ENCODE measurements at regions not wholly inside any gene's neighbourhood (a gene's known extent, or its start where the extent isn't known, plus 50 kb on each side); places are given as distances from the start of the nearest gene placed in this dataset.
"Not testable (repeated sequence)": the region's sequence is repeated elsewhere in the genome, so short reads cannot be mapped to it uniquely, and the experiment has no call there.

GRCh38 chr17:16845098-16845497 is 126.8 kb downstream of the TNFRSF13B start:
- in situ Hi-C loops (cut with HindIII; ENCODE audit: low sequenced_read_pairs), result not testable (repeated sequence)

DNA sequence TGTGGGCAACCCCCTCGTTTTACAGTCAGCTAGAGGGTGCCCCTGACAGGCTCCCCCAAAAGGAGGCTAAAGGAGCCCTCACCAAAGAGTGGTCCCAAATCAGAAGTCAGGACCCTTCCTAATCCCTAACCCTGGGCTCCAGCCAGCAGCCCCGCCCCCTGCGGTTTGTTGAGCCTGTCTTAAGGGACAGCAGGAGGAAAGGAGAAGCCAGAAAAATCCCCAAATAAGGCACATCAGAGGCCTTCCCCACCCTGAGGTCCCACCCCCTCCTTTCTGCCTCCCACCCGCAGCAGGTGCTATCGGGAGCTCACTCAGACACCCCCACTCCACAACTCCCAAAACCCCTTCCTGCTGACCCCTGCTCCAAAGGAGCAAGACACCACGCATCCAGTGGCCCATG is 127.2 kb downstream of the TNFRSF13B start:
- in situ Hi-C loops (cut with HindIII; ENCODE audit: low sequenced_read_pairs), result not testable (repeated sequence)

- in situ Hi-C loops (cut with HindIII; ENCODE audit: low sequenced_read_pairs), result not testable (repeated sequence)
These were observed 128.4 kb downstream of the TNFRSF13B start for GRCh38 chr17:16843511-16843910.

DNA sequence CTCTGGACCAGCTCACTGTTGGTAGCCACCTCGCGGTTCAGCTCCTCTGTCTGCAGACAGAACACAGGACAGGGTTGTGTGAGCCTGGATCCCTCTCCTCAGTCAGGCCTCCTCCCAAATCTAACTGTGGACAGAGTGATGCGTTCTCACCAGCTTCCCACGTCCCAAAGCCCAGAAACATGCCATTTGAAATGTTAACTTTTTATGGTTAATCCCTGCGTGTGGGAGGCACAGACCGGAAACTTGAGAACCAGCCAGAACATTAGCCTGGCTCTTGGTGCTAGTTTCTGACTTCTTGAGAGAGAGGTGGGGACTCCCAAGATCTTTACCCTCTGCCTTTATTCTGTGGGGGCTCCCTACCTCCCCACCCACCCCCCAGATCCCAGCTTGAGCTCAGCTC is 129.6 kb downstream of the TNFRSF13B start:
- in situ Hi-C loops (cut with HindIII; ENCODE audit: low sequenced_read_pairs), result not testable (repeated sequence)

GRCh38 chr17:16841896-16842295 is 130.0 kb downstream of the TNFRSF13B start:
- in situ Hi-C loops (cut with HindIII; ENCODE audit: low sequenced_read_pairs), result not testable (repeated sequence)

DNA sequence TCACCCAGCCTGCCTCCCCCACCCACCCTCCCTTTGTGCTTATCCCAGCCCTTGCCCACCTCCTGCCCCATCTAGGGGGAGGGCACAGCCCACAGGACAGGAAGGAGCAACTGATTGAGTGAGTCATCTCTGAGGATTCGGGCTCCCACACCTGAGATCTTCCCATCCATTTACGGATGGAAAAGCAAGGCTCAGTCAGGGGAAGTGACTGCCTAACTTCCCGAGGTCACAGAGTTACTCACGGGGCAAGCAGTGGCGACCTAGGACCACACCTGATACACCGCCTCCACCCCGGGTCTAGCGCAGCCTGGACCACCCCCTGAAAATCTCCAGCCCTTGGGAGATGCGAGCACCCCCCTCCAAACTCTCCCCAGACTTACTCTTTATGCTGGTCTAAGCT is 131.7 kb downstream of the TNFRSF13B start:
- in situ Hi-C loops (cut with HindIII; ENCODE audit: low sequenced_read_pairs), result not testable (repeated sequence)

GRCh38 chr17:16839242-16840175 is 132.4 kb downstream of the TNFRSF13B start:
- in situ Hi-C loops (cut with HindIII; ENCODE audit: low sequenced_read_pairs), result not testable (repeated sequence)

GRCh38 chr17:16838795-16839194 is 133.1 kb downstream of the TNFRSF13B start:
- in situ Hi-C loops (cut with HindIII; ENCODE audit: low sequenced_read_pairs), result not testable (repeated sequence)

DNA sequence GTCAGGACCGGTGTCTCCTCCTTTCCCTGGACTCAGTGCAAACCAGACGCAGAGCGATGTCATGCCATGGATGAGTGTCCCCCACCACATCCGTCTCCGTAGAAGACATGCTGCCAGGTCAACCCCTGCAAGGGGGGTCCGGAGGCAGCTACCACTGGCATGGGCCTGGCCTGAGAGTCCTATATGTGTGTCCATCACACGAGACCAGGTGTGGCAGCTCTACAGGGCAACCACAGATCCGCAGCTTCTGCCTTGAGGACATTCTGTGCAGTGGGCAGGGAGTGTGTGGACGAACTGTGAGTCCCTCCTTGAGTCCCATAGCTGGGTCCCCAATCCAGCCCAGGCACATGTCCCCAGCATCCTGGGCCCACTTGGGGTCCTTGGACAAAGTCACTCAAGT is 133.6 kb downstream of the TNFRSF13B start:
- in situ Hi-C loops (cut with HindIII; ENCODE audit: low sequenced_read_pairs), result not testable (repeated sequence)

DNA sequence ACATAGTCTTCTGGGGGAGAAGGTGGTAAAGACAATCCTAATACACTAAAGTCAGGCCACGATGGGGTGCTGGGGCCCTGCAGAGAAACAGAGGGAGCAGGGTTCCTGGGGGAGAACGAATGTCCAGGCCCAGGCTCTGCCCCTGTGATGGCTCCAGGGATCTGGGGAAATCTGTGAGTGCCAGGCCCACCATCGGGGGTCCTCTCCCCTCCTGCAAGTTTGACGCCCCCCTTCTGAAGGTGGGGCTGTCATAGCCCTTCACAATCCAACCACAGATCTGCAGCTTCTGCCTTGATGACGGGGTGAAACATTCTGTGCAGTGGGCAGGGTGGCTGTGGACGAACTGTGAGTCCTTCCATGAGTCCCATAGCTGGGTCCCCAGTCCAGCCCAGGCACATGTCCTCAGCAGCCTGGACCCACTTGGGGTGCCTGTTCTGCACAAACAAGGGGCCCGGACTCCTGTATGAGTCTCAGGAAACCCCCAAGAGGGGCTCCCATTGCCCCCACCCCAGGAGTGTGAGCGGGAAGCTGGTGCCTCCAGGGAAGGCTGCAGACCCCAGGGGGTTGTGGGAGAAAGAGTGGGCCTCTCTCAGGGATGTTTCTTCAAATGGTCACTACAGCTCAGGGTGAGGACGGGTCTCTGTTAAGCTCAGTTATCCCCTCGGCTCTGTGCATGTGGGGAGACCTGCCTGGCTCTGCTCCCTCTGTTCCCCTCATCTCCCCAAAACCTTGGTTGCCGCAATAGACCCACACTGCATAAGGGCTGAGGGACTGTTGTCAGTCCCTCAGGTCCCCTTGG is 134.3 kb downstream of the TNFRSF13B start:
- in situ Hi-C loops (cut with HindIII; ENCODE audit: low sequenced_read_pairs), result not testable (repeated sequence)

DNA sequence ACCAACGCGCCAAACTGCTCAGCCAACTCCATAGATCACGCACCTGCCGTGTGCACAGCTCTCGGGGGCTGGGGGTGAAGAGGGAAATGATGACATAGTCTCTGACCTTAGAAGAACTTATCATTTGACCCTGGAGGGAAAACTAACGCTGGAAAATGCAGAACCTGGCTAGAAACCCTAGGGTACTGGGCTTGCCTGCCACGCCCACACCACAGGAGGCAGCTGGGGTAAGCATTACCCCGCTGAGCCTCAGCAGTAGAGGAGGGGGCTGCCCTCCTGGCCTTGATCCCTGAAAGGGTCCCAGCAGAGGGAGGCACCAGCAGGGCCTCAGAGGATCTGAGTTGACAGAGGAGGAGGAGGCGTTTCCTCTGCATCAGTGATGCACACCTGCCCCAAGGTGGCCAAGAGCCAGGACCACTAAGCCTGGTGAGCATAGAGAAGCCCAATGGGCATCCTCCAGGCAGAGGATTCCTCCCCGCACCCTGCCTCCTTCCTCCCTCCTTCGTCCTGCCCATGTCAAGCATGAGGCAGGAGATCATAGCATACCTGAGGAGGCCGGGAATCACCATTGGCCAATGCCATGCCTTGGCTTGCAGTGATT is 135.5 kb downstream of the TNFRSF13B start:
- in situ Hi-C loops (cut with HindIII; ENCODE audit: low sequenced_read_pairs), result not testable (repeated sequence)

DNA sequence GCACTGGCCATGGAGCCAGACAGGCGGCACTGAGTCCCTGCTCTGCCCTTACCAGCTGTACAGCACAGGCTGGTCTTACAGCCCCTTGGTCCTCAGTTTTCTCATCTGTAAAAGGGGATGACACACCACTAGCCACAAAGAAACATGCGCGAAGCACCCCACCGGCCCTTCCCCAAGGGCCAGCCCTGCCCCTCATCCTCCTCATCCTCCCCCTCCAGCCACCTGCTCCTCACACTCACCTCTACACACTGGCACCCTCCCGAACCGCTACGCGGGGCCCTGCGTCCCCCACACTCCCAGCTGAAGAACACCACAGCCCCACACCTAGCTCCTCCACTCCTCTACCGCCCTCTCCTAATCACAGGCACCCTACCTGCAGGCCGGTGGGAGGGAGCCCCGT is 138.4 kb downstream of the TNFRSF13B start:
- in situ Hi-C loops (cut with HindIII; ENCODE audit: low sequenced_read_pairs), result not testable (repeated sequence)

- in situ Hi-C loops (cut with HindIII; ENCODE audit: low sequenced_read_pairs), result not testable (repeated sequence)
These were observed 139.1 kb downstream of the TNFRSF13B start for GRCh38 chr17:16832853-16833252.

- in situ Hi-C loops (cut with HindIII; ENCODE audit: low sequenced_read_pairs), result not testable (repeated sequence)
These were observed 139.7 kb downstream of the TNFRSF13B start for GRCh38 chr17:16832206-16832605.

- in situ Hi-C loops (cut with HindIII; ENCODE audit: low sequenced_read_pairs), result not testable (repeated sequence)
These were observed 140.7 kb downstream of the CCDC144A start for GRCh38 chr17:16830770-16831169.

- in situ Hi-C loops (cut with HindIII; ENCODE audit: low sequenced_read_pairs), result not testable (repeated sequence)
These were observed 140.2 kb downstream of the CCDC144A start for GRCh38 chr17:16830219-16830618.
